Keratinocyte (primary cell): ENCODE measurements at regions not wholly inside any gene's neighbourhood (a gene's known extent, or its start where the extent isn't known, plus 50 kb on each side); places are given as distances from the start of the nearest gene placed in this dataset.

Experiments
- DNase-seq: peaks from one replicate; pipeline ENCODE4 v3.0.0-alpha.2; 2011; ENCODE audit warnings: low read depth, missing footprints, low spot score
- FAIRE-seq: peaks from 2 replicates; lab custom pipeline; 2011; peaks lifted over from hg19 to GRCh38; lab: Jason Lieb, UNC
- H2AFZ ChIP-seq: 2 replicates; pipeline ENCODE4 v1.6.0; 2012; ENCODE audit warnings: low read length, control low read depth, inconsistent platforms; ENCODE audit not compliant: control insufficient read depth
- H3K27ac ChIP-seq: 2 replicates; pipeline ENCODE4 v1.5.1; 2011; ENCODE audit warnings: low read length; ENCODE audit not compliant: control insufficient read depth, insufficient read depth
- H3K27me3 ChIP-seq: 3 replicates; pipeline ENCODE4 v1.6.0; 2011; ENCODE audit warnings: low read length; ENCODE audit not compliant: control insufficient read depth, insufficient read depth; ENCODE audit errors: extremely low read depth
- H3K36me3 ChIP-seq, 2 experiments: 2 replicates in 1 of 2; 3 replicates in 1 of 2; pipeline ENCODE4 v1.5.1; 2011; ENCODE audit warnings: low read length in 2 of 2, mild to moderate bottlenecking in 1 of 2; ENCODE audit not compliant: control insufficient read depth in 2 of 2, insufficient read depth in 2 of 2; ENCODE audit errors: extremely low read depth in 1 of 2
- H3K4me1 ChIP-seq: 3 replicates; pipeline ENCODE4 v1.5.1; 2011; ENCODE audit warnings: low read length; ENCODE audit not compliant: control insufficient read depth, insufficient read depth; ENCODE audit errors: extremely low read depth
- H3K4me2 ChIP-seq: 3 replicates; pipeline ENCODE4 v1.6.0; 2011; ENCODE audit warnings: low read depth, low read length; ENCODE audit not compliant: control insufficient read depth, insufficient read depth; ENCODE audit errors: extremely low read depth
- H3K4me3 ChIP-seq, 3 experiments: fragments of 200-600 bp in 1 of 3; sonication (generic) in 1 of 3; 2 replicates in 2 of 3; 3 replicates in 1 of 3; pipeline ENCODE4 v1.5.1; 2011 to 2016; ENCODE audit warnings: low read length in 3 of 3, mild to moderate bottlenecking in 3 of 3, control low read depth in 2 of 3, inconsistent platforms in 1 of 3, low read depth in 1 of 3, mixed read lengths in 1 of 3, mixed run types in 1 of 3, moderate library complexity in 1 of 3; ENCODE audit not compliant: control insufficient read depth in 2 of 3, insufficient read depth in 2 of 3; ENCODE audit errors: extremely low read depth in 1 of 3
- H3K79me2 ChIP-seq: 2 replicates; pipeline ENCODE4 v1.6.0; 2012; ENCODE audit warnings: low read length; ENCODE audit not compliant: control insufficient read depth, insufficient read depth
- H3K9ac ChIP-seq: 3 replicates; pipeline ENCODE4 v1.6.0; 2011; ENCODE audit warnings: low read length; ENCODE audit not compliant: control insufficient read depth, insufficient read depth; ENCODE audit errors: extremely low read depth
- H3K9me1 ChIP-seq: 3 replicates; pipeline ENCODE4 v1.6.0; 2011; ENCODE audit warnings: low read length; ENCODE audit not compliant: control insufficient read depth, insufficient read depth; ENCODE audit errors: extremely low read depth
- H3K9me3 ChIP-seq: 2 replicates; pipeline ENCODE4 v1.5.1; 2012; ENCODE audit warnings: low read depth, low read length; ENCODE audit not compliant: control insufficient read depth
- H4K20me1 ChIP-seq: 3 replicates; pipeline ENCODE4 v1.6.0; 2011; ENCODE audit warnings: low read length; ENCODE audit not compliant: control insufficient read depth, insufficient read depth; ENCODE audit errors: extremely low read depth
- CTCF ChIP-seq, 3 experiments: IDR thresholded peaks in 1 of 3; conservative IDR thresholded peaks in 1 of 3; optimal IDR thresholded peaks in 1 of 3; 2 replicates in 2 of 3; 3 replicates in 1 of 3; pipeline versions ENCODE3 to v1.5.1; 2011; ENCODE audit warnings: low read length in 3 of 3, mild to moderate bottlenecking in 3 of 3, moderate library complexity in 2 of 3, control low read depth in 1 of 3, inconsistent platforms in 1 of 3; ENCODE audit not compliant: insufficient read depth in 2 of 3; ENCODE audit errors: extremely low read depth in 1 of 3
- EZH2 ChIP-seq: IDR thresholded peaks from one replicate; pipeline ENCODE4 v1.6.1; 2012; ENCODE audit warnings: inconsistent platforms, mild to moderate bottlenecking, low read length, moderate library complexity
- dilution Hi-C: fragments of 300-500 bp; cut with MboI; formaldehyde crosslinking; loops from one replicate; pipeline ENCODE4 v1.7.0; 2020; ENCODE audit warnings: low sequenced_read_pairs; ENCODE audit not compliant: extremely low pct_ligation_motif_present

GRCh38 chr11:80196041-80196440, 755.2 kb upstream of the TENM4 start:
- Histone ChIP-seq H3K27me3 (no peaks in the 10 kb centered on the region), H3K9ac (no peak overlapping the region), H3K9me3 (no peaks in the 10 kb centered on the region), H3K4me1 (no peaks in the 10 kb centered on the region), H3K4me3 (no peak overlapping the region), H3K36me3 (no peaks in the 10 kb centered on the region), H4K20me1 (no peaks in the 10 kb centered on the region), H3K27ac (no peak overlapping the region), H3K4me2 (no peak overlapping the region), H2AFZ (no peak overlapping the region), H3K79me2 (no peaks in the 10 kb centered on the region), H3K9me1 (no peaks in the 10 kb centered on the region)
- TF ChIP-seq CTCF (optimal IDR thresholded peaks at IDR 0.05 in 1 of 3, IDR thresholded peaks at IDR 0.05 in 1 of 3, conservative IDR thresholded peaks at IDR 0.05 in 1 of 3; ENCODE audit: extremely low read depth in 1 of 3, insufficient read depth in 2 of 3, low read length in 3 of 3) (no peak), EZH2 (no peak)
- dilution Hi-C loops = no loop called here
- no peak for FAIRE-seq
- DNase-seq = no peak

GRCh38 chr11:80194625-80195024, 753.8 kb upstream of the TENM4 start:
- dilution Hi-C loops = no loop called here
- Histone ChIP-seq H3K79me2 (no peaks in the 10 kb centered on the region), H3K27me3 (no peaks in the 10 kb centered on the region), H3K36me3 (no peaks in the 10 kb centered on the region), H2AFZ (no peak overlapping the region), H3K9me1 (no peaks in the 10 kb centered on the region), H3K4me1 (no peaks in the 10 kb centered on the region), H3K9me3 (no peaks in the 10 kb centered on the region), H3K27ac (no peak overlapping the region), H4K20me1 (no peaks in the 10 kb centered on the region), H3K9ac (no peak overlapping the region), H3K4me2 (no peak overlapping the region), H3K4me3 (no peak overlapping the region)
- FAIRE-seq (no peak), DNase-seq (no peak)
- TF ChIP-seq EZH2 (no peak), CTCF (optimal IDR thresholded peaks at IDR 0.05 in 1 of 3, IDR thresholded peaks at IDR 0.05 in 1 of 3, conservative IDR thresholded peaks at IDR 0.05 in 1 of 3; ENCODE audit: extremely low read depth in 1 of 3, insufficient read depth in 2 of 3, low read length in 3 of 3) (no peak)
